ENCODE measurements at regions not wholly inside any gene's neighbourhood (a gene's known extent, or its start where the extent isn't known, plus 50 kb on each side); places are given as distances from the start of the nearest gene placed in this dataset.

- DNase-seq, result no peak
- Histone ChIP-seq H3K36me3 (no peaks in the 10 kb centered on the region), H3K4me1 (no peaks in the 10 kb centered on the region), H3K4me3 (no peak overlapping the region), H3K9me3 (replicated peaks) (peaks cover 21% of the 10 kb centered on the region), H3K27me3 (ENCODE audit: low read depth) (no peaks in the 10 kb centered on the region), H3K27ac (replicated peaks) (no peak overlapping the region)
- intact Hi-C loops (cut with micrococcal nuclease), result no loop called here
- no peak for TF ChIP-seq CTCF (IDR thresholded peaks at IDR 0.05; ENCODE audit: borderline replicate concordance)
Measured at GRCh38 chr4:108544481-108544880, 75.9 kb upstream of the RPL34 start.

GRCh38 chr4:108543359-108543968, 76.9 kb upstream of the RPL34 start:
- Histone ChIP-seq H3K4me1 (no peaks in the 10 kb centered on the region), H3K27me3 (ENCODE audit: low read depth) (no peaks in the 10 kb centered on the region), H3K9me3 (replicated peaks) (peaks cover 20% of the 10 kb centered on the region), H3K4me3 (no peak overlapping the region), H3K36me3 (no peaks in the 10 kb centered on the region), H3K27ac (replicated peaks) (no peak overlapping the region)
- intact Hi-C loops (cut with micrococcal nuclease), result no loop called here
- no peak for TF ChIP-seq CTCF (IDR thresholded peaks at IDR 0.05; ENCODE audit: borderline replicate concordance)
- no peak for DNase-seq

- intact Hi-C loops (cut with micrococcal nuclease), result no loop called here
- H3K4me3 ChIP-seq, result no peak overlapping the region
- no peak for TF ChIP-seq CTCF (IDR thresholded peaks at IDR 0.05; ENCODE audit: borderline replicate concordance)
Measured at GRCh38 chr4:108540536-108540935, 79.8 kb upstream of the RPL34 start.

GRCh38 chr4:108536577-108536976, 83.8 kb upstream of the RPL34 start:
- TF ChIP-seq CTCF (IDR thresholded peaks at IDR 0.05; ENCODE audit: borderline replicate concordance), result no peak
- H3K36me3 ChIP-seq, result no peaks in the 10 kb centered on the region
- H3K9me3 ChIP-seq (replicated peaks), result no peaks in the 10 kb centered on the region
- peaks cover 9% of the 10 kb centered on the region for H3K4me1 ChIP-seq
- no peaks in the 10 kb centered on the region for H3K27me3 ChIP-seq (ENCODE audit: low read depth)
- H3K4me3 ChIP-seq, result no peak overlapping the region
- H3K27ac ChIP-seq (replicated peaks), result no peak overlapping the region
- DNase-seq, result no peak
- intact Hi-C loops (cut with micrococcal nuclease), result no loop called here

More at GRCh38 chr4:108540536-108540935, 79.8 kb upstream of the RPL34 start:
- no peaks in the 10 kb centered on the region for H3K9me3 ChIP-seq (replicated peaks)
- H3K36me3 ChIP-seq, result no peaks in the 10 kb centered on the region
- DNase-seq, result no peak
- no peaks in the 10 kb centered on the region for H3K27me3 ChIP-seq (ENCODE audit: low read depth)
- H3K27ac ChIP-seq (replicated peaks), result no peak overlapping the region
- H3K4me1 ChIP-seq, result peaks cover 6% of the 10 kb centered on the region

- no peak for TF ChIP-seq CTCF (IDR thresholded peaks at IDR 0.05; ENCODE audit: borderline replicate concordance)
- intact Hi-C loops (cut with micrococcal nuclease), result no loop called here
- Histone ChIP-seq H3K4me1 (peaks cover 17% of the 10 kb centered on the region), H3K36me3 (no peaks in the 10 kb centered on the region), H3K27me3 (ENCODE audit: low read depth) (no peaks in the 10 kb centered on the region), H3K4me3 (no peak overlapping the region), H3K27ac (replicated peaks) (peak overlapping the region; percentile 51), H3K9me3 (replicated peaks) (no peaks in the 10 kb centered on the region)
- no peak for DNase-seq
Measured at GRCh38 chr4:108535757-108536156, 84.6 kb upstream of the RPL34 start.

All from left ventricle myocardium inferior (tissue), 1 donor.